ENCODE measurements at regions not wholly inside any gene's neighbourhood (a gene's known extent, or its start where the extent isn't known, plus 50 kb on each side); places are given as distances from the start of the nearest gene placed in this dataset.

GRCh38 chr6:122289762-122290539, 109.5 kb upstream of the HSF2 start:
- Mint-ChIP-seq H3K27ac (no peak overlapping the region), H3K4me3 (no peak overlapping the region), H3K27me3 (no peaks in the 10 kb centered on the region), H3K36me3 (no peaks in the 10 kb centered on the region), H3K4me1 (ENCODE audit: low read depth in 2 of 2) (no peaks in the 10 kb centered on the region), H3K9me3 (peaks cover 7% of the 10 kb centered on the region)
- ATAC-seq (no peak), DNase-seq (ENCODE audit: low spot score) (no peak)

GRCh38 chr6:122297010-122297409, 102.4 kb upstream of the HSF2 start:
- Mint-ChIP-seq H3K9me3 (peaks cover 12% of the 10 kb centered on the region), H3K27me3 (no peaks in the 10 kb centered on the region), H3K36me3 (no peaks in the 10 kb centered on the region), H3K4me1 (ENCODE audit: low read depth in 2 of 2) (no peaks in the 10 kb centered on the region), H3K4me3 (no peak overlapping the region), H3K27ac (no peak overlapping the region)
- no peak for ATAC-seq
- no peak for DNase-seq (ENCODE audit: low spot score)

GRCh38 chr6:122302067-122302466, 97.4 kb upstream of the HSF2 start:
- H3K4me1 Mint-ChIP-seq (ENCODE audit: low read depth in 2 of 2) = no peaks in the 10 kb centered on the region

GRCh38 chr6:122307577-122307976, 91.9 kb upstream of the HSF2 start:
- Mint-ChIP-seq H3K36me3 (peaks cover 6% of the 10 kb centered on the region), H3K4me3 (no peak overlapping the region), H3K4me1 (ENCODE audit: low read depth in 2 of 2) (no peaks in the 10 kb centered on the region), H3K27me3 (no peaks in the 10 kb centered on the region), H3K27ac (no peak overlapping the region), H3K9me3 (peaks cover 15% of the 10 kb centered on the region)
- ATAC-seq = no peak
- DNase-seq (ENCODE audit: low spot score) = no peak

More at GRCh38 chr6:122302067-122302466, 97.4 kb upstream of the HSF2 start:
- ATAC-seq (no peak), DNase-seq (ENCODE audit: low spot score) (no peak)
- peaks cover 18% of the 10 kb centered on the region for H3K9me3 Mint-ChIP-seq
- peaks cover 3% of the 10 kb centered on the region for H3K36me3 Mint-ChIP-seq
- H3K4me3 Mint-ChIP-seq = no peak overlapping the region
- H3K27me3 Mint-ChIP-seq = no peaks in the 10 kb centered on the region
- no peak overlapping the region for H3K27ac Mint-ChIP-seq

- Mint-ChIP-seq H3K9me3 (peaks cover 13% of the 10 kb centered on the region), H3K27ac (no peak overlapping the region), H3K4me1 (ENCODE audit: low read depth in 2 of 2) (no peaks in the 10 kb centered on the region), H3K36me3 (peaks cover 6% of the 10 kb centered on the region), H3K4me3 (no peak overlapping the region), H3K27me3 (no peaks in the 10 kb centered on the region)
- DNase-seq (ENCODE audit: low spot score) (no peak), ATAC-seq (no peak)
These were observed 91.4 kb upstream of the HSF2 start for GRCh38 chr6:122308074-122308473.

- no peak overlapping the region for H3K4me3 Mint-ChIP-seq
- peaks cover 5% of the 10 kb centered on the region for H3K9me3 Mint-ChIP-seq
- H3K27me3 Mint-ChIP-seq = peaks cover 0 to 2% of the 10 kb centered on the region in 2 donors
- H3K36me3 Mint-ChIP-seq = peaks cover 5% of the 10 kb centered on the region
- H3K4me1 Mint-ChIP-seq (ENCODE audit: low read depth in 2 of 2) = no peaks in the 10 kb centered on the region
- ATAC-seq = no peak
- DNase-seq (ENCODE audit: low spot score) = no peak
- H3K27ac Mint-ChIP-seq = no peak overlapping the region
These were observed 83.6 kb upstream of the HSF2 start for GRCh38 chr6:122315842-122316241.

- no peak for ATAC-seq
- H3K4me3 Mint-ChIP-seq = peak overlapping the region; percentile 78
- H3K4me1 Mint-ChIP-seq (ENCODE audit: low read depth in 2 of 2) = peaks cover 8 to 15% of the 10 kb centered on the region in 2 donors
- no peaks in the 10 kb centered on the region for H3K36me3 Mint-ChIP-seq
- peaks cover 0 to 2% of the 10 kb centered on the region in 2 donors for H3K27me3 Mint-ChIP-seq
- no peak overlapping the region for H3K27ac Mint-ChIP-seq
- DNase-seq (ENCODE audit: low spot score) = no peak
- no peaks in the 10 kb centered on the region for H3K9me3 Mint-ChIP-seq
These were observed 76.6 kb upstream of the HSF2 start for GRCh38 chr6:122322824-122323223.

GRCh38 chr6:122323361-122323760, 76.1 kb upstream of the HSF2 start:
- Mint-ChIP-seq H3K27ac (peak overlapping the region in 1 of 2 donors; percentile 5), H3K9me3 (no peaks in the 10 kb centered on the region), H3K36me3 (no peaks in the 10 kb centered on the region), H3K4me3 (peak overlapping the region; percentile 78), H3K4me1 (ENCODE audit: low read depth in 2 of 2) (peaks cover 8 to 15% of the 10 kb centered on the region in 2 donors), H3K27me3 (peaks cover 0 to 4% of the 10 kb centered on the region in 2 donors)
- DNase-seq (ENCODE audit: low spot score) (no peak), ATAC-seq (no peak)

GRCh38 chr6:122330315-122330714, 69.1 kb upstream of the HSF2 start:
- Mint-ChIP-seq H3K4me3 (no peak overlapping the region), H3K36me3 (no peaks in the 10 kb centered on the region), H3K27ac (no peak overlapping the region), H3K27me3 (peaks cover 2 to 15% of the 10 kb centered on the region in 2 donors), H3K9me3 (no peaks in the 10 kb centered on the region), H3K4me1 (ENCODE audit: low read depth in 2 of 2) (no peaks in the 10 kb centered on the region)
- DNase-seq (ENCODE audit: low spot score) (no peak), ATAC-seq (no peak)

GRCh38 chr6:122337645-122338044, 61.8 kb upstream of the HSF2 start:
- H3K27me3 Mint-ChIP-seq = peaks cover 8 to 23% of the 10 kb centered on the region in 2 donors
- no peaks in the 10 kb centered on the region for H3K4me1 Mint-ChIP-seq (ENCODE audit: low read depth in 2 of 2)

GRCh38 chr6:122339661-122340060, 59.8 kb upstream of the HSF2 start:
- H3K9me3 Mint-ChIP-seq = no peaks in the 10 kb centered on the region
- no peaks in the 10 kb centered on the region for H3K36me3 Mint-ChIP-seq
- H3K27me3 Mint-ChIP-seq = peaks cover 11 to 27% of the 10 kb centered on the region in 2 donors
- H3K4me3 Mint-ChIP-seq = no peak overlapping the region
- ATAC-seq (no peak), DNase-seq (ENCODE audit: low spot score) (no peak)
- no peak overlapping the region for H3K27ac Mint-ChIP-seq
- H3K4me1 Mint-ChIP-seq (ENCODE audit: low read depth in 2 of 2) = no peaks in the 10 kb centered on the region

More at GRCh38 chr6:122337645-122338044, 61.8 kb upstream of the HSF2 start:
- ATAC-seq (no peak), DNase-seq (ENCODE audit: low spot score) (no peak)
- no peaks in the 10 kb centered on the region for H3K36me3 Mint-ChIP-seq
- H3K27ac Mint-ChIP-seq = no peak overlapping the region
- no peak overlapping the region for H3K4me3 Mint-ChIP-seq
- H3K9me3 Mint-ChIP-seq = no peaks in the 10 kb centered on the region

GRCh38 chr6:122347280-122347679, 52.2 kb upstream of the HSF2 start:
- no peak for DNase-seq (ENCODE audit: low spot score)
- Mint-ChIP-seq H3K27me3 (peaks cover 9 to 28% of the 10 kb centered on the region in 2 donors), H3K27ac (no peak overlapping the region), H3K36me3 (no peaks in the 10 kb centered on the region), H3K4me3 (no peak overlapping the region), H3K4me1 (ENCODE audit: low read depth in 2 of 2) (no peaks in the 10 kb centered on the region), H3K9me3 (no peaks in the 10 kb centered on the region)
- ATAC-seq = no peak

GRCh38 chr6:122347751-122348150, 51.7 kb upstream of the HSF2 start:
- no peaks in the 10 kb centered on the region for H3K4me1 Mint-ChIP-seq (ENCODE audit: low read depth in 2 of 2)
- no peak overlapping the region for H3K27ac Mint-ChIP-seq
- no peak overlapping the region for H3K4me3 Mint-ChIP-seq

More at GRCh38 chr6:122347751-122348150, 51.7 kb upstream of the HSF2 start:
- no peak for ATAC-seq
- DNase-seq (ENCODE audit: low spot score) = no peak
- H3K9me3 Mint-ChIP-seq = no peaks in the 10 kb centered on the region
- H3K27me3 Mint-ChIP-seq = peaks cover 9 to 28% of the 10 kb centered on the region in 2 donors
- H3K36me3 Mint-ChIP-seq = no peaks in the 10 kb centered on the region

All from natural killer cell treated with Interleukin-12 subunit alpha and Interleukin-12 subunit beta and Interleukin-15 and Interleukin-18, amount 100 ng/mL, for 72 hours (primary cell).